ENCODE measurements at regions not wholly inside any gene's neighbourhood (a gene's known extent, or its start where the extent isn't known, plus 50 kb on each side); places are given as distances from the start of the nearest gene placed in this dataset.

DNA sequence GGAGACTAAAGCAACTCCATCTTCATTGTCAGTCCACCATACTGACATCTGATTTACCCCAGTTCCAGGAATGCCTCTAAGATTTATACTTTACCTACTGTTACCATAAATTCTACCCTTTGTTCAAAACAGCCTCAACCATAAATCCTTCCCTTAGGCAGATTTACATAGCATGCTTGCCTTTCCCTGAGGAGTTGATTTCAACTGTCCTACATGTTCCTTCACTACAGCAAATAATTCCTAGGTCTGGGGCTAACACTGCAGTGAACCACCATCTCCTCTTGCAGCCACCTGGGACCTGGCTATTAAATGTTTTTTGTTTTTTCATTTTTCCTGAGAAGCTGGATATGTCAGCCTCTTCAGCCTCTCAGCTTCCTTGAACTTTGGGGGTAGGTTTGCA lies 166.9 kb upstream of the PDE4D start:
- H3K27ac Mint-ChIP-seq = no peak overlapping the region

More for the DNA sequence above, 166.9 kb upstream of the PDE4D start:
- H3K27me3 ChIP-seq (ENCODE audit: insufficient read depth, low read length) = no peaks in the 10 kb centered on the region
- no peak overlapping the region for H3K9ac ChIP-seq (ENCODE audit: extremely low read depth, insufficient read length, low read length)
- H3K79me1 ChIP-seq (ENCODE audit: insufficient read depth, low read depth, low read length, poor library complexity, severe bottlenecking) = no peaks in the 10 kb centered on the region
- no peak overlapping the region for H3K14ac ChIP-seq (ENCODE audit: insufficient read depth, low read length)
- H2BK12ac ChIP-seq (ENCODE audit: insufficient read length, low read depth, low read length) = no peak overlapping the region
- no peak overlapping the region for H3K27ac ChIP-seq (ENCODE audit: insufficient read length, low read depth, low read length)
- Mint-ChIP-seq H3K9me3 (peaks cover 0 to 2% of the 10 kb centered on the region in 2 experiments; a peak in 1 of 5 replicates), H3K4me3 (no peak overlapping the region), H3K36me3 (ENCODE audit: insufficient read depth in 1 of 3, low read depth in 3 of 3) (no peaks in the 10 kb centered on the region), H3K4me1 (peaks cover 0 to 3% of the 10 kb centered on the region in 2 experiments; a peak in 1 of 4 replicates), H3K27me3 (ENCODE audit: low read depth) (no peaks in the 10 kb centered on the region)
- no peak overlapping the region for H4K8ac ChIP-seq (replicated peaks; ENCODE audit: insufficient read length, low read depth, low read length)
- no peak overlapping the region for H4K91ac ChIP-seq (ENCODE audit: insufficient read length, low read depth, low read length)
- H2BK15ac ChIP-seq (ENCODE audit: low read depth, low read length) = no peak overlapping the region
- H3K4ac ChIP-seq (ENCODE audit: low read depth, low read length) = no peak overlapping the region
- no peaks in the 10 kb centered on the region for H3K23me2 ChIP-seq (ENCODE audit: insufficient read length, low read depth, low read length, poor library complexity, severe bottlenecking)
- H3K79me2 ChIP-seq (ENCODE audit: insufficient read depth, low read length) = no peaks in the 10 kb centered on the region
- H3K18ac ChIP-seq (ENCODE audit: insufficient read length, low read depth, low read length) = no peak overlapping the region
- H4K20me1 ChIP-seq (ENCODE audit: control insufficient read depth, insufficient read depth, insufficient read length) = no peaks in the 10 kb centered on the region
- TF ChIP-seq, protein P1, sequence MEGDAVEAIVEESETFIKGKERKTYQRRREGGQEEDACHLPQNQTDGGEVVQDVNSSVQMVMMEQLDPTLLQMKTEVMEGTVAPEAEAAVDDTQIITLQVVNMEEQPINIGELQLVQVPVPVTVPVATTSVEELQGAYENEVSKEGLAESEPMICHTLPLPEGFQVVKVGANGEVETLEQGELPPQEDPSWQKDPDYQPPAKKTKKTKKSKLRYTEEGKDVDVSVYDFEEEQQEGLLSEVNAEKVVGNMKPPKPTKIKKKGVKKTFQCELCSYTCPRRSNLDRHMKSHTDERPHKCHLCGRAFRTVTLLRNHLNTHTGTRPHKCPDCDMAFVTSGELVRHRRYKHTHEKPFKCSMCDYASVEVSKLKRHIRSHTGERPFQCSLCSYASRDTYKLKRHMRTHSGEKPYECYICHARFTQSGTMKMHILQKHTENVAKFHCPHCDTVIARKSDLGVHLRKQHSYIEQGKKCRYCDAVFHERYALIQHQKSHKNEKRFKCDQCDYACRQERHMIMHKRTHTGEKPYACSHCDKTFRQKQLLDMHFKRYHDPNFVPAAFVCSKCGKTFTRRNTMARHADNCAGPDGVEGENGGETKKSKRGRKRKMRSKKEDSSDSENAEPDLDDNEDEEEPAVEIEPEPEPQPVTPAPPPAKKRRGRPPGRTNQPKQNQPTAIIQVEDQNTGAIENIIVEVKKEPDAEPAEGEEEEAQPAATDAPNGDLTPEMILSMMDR (conservative IDR thresholded peaks at IDR 0.05) = no peak
- DNase-seq = no peak
- no peak overlapping the region for H3K56ac ChIP-seq (ENCODE audit: insufficient read length, low read depth, low read length)
- H2AFZ ChIP-seq (ENCODE audit: low read length) = no peak overlapping the region
- H3K4me2 ChIP-seq (ENCODE audit: insufficient read depth, insufficient read length, low read length) = no peak overlapping the region
- H2AK5ac ChIP-seq (ENCODE audit: insufficient read length, low read length) = no peak overlapping the region
- H2BK20ac ChIP-seq (ENCODE audit: low read depth, low read length, poor library complexity, severe bottlenecking) = no peak overlapping the region
- no peaks in the 10 kb centered on the region for H3K9me3 ChIP-seq (ENCODE audit: control insufficient read depth, low read depth, low read length)
- H3K4me1 ChIP-seq (ENCODE audit: insufficient read depth, low read length) = no peaks in the 10 kb centered on the region
- no peak overlapping the region for H2BK120ac ChIP-seq (ENCODE audit: low read depth, low read length, poor library complexity, severe bottlenecking)
- no peak overlapping the region for H3T11ph ChIP-seq (ENCODE audit: low read length)
- no peak overlapping the region for H4K5ac ChIP-seq (ENCODE audit: insufficient read length, low read depth, low read length)
- no peak overlapping the region for H2BK5ac ChIP-seq (ENCODE audit: insufficient read length, low read length)
- no peak overlapping the region for H3K23ac ChIP-seq (ENCODE audit: insufficient read length, low read depth, low read length)

Data from H9 (cell line).